SKM-1 treated with dmso at 0.1 percent for 144 hours (cell line): ENCODE measurements at regions not wholly inside any gene's neighbourhood (a gene's known extent, or its start where the extent isn't known, plus 50 kb on each side); places are given as distances from the start of the nearest gene placed in this dataset.

Experiments used
- DNase-seq: peaks from one replicate; lab custom pipeline; 2025; ENCODE audit not compliant: unreplicated experiment; lab: John Stamatoyannopoulos, UW

DNA sequence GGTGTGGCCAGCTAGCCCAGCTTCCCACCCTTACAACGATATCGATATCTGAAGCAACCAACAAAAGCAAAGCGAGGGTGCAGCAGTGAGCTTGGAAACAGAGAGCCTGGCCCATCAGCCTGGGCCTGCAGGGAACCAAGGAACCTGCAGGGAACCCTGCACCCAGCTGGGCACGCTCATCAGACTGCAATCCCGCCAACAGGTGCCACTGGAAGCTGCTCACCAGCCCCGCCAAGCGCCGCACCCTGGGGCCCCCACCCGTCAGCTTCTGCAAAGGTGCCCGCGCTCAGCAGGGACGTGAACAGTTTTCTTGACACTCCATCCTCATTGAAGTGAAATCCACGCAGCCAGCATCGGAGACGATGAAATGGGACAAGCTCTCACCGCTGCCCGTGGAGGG lies 250.7 kb downstream of the RBFOX3 start:
- no peak for DNase-seq

DNA sequence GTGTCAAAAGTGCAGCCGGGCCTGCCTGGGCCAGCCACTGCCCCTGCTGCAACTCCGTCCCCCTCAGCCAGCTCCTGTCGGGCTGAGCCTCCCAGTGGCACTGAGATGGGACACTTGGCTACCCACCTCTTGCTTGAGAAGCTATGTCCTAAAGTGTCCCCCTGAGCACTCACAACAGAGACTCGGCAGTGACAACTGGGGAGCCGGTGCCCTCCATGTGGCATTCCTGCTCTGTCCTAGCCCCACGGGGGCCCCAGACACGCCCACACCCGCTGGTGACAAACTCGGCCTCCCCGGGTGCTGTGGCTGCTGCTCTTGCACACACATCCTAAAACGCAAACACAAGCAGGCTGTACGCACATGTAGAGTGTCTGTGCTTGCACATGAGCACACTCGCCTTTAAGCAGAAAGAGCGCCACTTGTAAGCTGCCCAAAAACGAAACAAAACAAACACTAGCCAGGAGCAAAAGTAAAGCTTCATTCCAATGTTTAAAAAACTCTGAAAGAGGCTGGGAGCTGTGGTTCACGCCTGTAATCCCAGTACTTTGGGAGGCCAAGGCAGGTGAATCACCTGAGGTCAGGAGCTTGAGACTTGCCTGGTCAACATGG lies 253.9 kb downstream of the RBFOX3 start:
- DNase-seq: no peak

DNA sequence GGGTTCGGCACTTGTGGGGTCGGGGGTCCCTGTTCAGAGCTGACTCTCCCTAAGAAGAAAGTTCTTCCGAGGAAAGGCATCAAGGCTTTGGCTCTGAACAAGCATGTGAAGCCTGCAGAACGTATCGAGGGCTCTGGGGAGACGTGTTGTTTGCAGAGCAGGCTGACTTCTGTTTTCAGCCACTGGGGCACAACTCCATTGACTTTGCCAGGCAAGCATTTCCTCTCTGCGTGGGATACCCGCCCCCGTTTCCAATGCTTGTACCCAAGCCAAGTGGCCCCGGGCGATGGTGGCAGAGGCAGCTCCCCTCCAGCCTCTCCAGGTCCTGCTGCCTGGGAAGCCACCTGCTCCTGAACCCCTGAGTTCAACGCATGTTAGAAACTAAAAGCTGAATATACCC lies 255.7 kb downstream of the RBFOX3 start:
- DNase-seq: no peak

GRCh38 chr17:79354173-79354820 lies 256.6 kb downstream of the RBFOX3 start:
- no peak for DNase-seq

DNA sequence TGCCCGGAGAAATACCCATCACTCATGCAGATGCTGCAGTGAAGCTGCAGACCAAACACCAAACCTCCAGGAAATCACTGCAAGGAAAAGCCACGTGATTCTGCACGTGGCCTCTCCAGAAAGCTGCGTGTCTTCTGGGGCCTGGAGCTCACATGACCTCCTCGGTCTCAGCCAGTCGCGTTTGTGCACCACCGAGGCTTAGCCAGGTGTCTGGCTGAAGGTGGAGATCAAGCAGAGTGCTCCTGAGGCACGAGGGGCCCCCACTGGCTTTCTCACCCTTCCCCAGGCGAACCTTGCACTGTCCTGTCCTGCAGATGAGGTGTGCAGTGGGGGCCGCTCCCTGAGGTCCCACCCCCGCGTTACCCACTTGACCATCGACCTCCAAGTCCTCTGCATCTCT lies 257.3 kb downstream of the RBFOX3 start:
- no peak for DNase-seq

GRCh38 chr17:79353016-79353415 lies 257.8 kb downstream of the RBFOX3 start:
- no peak for DNase-seq

DNA sequence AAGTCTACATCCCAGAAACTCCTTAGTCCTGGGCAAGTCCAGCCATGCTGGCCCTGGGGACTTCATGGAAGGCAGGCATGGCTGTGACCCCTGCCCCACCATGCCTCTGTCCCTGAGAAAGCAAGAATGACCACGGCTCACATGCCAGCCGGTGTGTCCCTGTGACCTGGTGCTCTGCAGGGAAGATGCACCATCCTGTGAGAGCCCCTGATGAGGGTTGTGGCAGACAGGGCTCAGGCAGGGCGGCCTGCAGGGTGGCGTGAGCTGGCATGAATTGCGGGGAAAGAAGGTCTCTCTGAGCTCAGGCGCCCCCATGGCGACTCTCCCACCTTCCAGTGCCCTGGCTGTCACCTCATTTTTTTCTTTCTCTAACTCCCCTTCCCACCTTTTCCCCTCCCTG lies 260.3 kb downstream of the RBFOX3 start:
- no peak for DNase-seq

DNA sequence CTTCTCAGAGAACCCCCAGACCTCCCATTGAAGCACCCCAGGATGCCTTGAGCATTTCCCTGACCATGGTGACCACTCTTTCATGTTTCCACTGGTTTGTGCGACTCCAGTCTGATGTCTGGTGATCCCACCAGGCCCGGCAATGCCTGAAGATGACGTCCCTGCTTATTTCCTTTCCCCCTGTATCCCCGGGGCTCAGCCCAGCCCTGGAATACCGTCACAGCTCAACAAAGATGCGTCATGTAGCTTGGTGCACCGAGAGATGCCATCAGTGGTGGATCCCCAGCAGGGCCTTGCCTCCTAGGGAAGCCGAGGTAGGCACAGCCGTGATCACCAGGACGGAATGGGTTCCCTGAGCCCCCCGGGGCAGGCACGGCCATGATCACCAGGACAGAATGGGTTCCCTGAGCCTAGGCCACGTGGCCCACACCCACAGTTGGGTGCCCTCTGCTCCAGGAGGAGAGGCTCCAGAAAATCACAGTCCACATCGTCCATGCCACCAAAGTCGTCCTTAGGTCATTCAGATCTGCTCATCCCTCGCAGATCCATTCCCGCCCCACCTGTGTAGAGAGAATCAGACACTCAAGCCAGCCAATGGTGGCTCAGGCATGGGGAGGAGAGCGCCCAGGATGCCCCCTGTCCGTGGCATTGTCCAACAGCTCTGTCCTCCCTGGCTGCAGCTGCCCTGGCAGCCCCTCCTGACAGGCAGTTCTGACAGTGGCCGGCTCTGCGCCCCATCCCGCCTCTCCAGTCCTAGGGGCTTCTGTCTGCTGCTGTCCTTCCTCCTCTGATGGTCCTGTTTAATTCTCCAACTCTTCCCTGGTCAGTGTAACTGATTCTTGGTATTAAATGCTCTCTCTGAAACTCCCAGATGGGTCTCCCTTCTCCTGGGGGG lies 261.1 kb downstream of the RBFOX3 start:
- DNase-seq: no peak

DNA sequence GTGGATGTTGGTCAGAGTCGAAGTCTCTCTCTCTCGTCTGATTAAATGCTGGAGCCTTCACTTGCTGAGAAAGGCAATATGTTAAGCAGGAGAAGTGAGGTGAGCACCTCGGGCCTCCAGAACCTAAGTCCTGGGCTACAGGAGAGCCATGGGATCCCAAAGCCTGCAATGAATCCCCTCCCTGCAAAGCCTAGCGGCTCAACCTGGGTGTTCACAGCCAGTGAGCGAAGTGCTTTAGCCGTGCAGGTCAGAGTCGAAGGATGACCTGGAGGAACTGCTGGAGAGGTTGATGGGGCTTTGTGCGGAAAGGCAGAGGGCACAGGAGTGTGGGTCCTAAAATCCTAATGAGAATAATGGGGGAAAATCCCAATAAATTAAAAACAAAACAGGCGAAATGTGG lies 267.8 kb downstream of the ENGASE start:
- no peak for DNase-seq

DNA sequence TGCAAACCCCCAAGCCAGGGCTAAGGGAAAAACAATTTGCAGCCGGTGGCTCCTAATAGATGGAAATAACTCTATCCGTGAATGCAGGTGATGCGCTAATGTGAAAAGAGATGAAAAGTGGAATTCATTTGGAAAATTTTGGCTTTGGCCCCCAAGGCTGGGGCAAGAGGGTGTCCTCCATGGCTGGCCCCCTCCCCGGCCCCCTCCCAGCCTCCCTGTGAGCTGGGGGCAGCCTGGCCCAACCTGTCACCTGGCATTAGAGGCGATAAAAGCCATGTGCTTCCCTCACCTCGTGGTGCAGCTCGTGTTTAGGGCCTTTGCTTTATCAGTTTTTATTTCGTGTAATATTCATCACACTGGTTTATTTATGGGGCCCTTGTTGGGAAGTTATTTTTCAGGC lies 267.2 kb downstream of the ENGASE start:
- no peak for DNase-seq

DNA sequence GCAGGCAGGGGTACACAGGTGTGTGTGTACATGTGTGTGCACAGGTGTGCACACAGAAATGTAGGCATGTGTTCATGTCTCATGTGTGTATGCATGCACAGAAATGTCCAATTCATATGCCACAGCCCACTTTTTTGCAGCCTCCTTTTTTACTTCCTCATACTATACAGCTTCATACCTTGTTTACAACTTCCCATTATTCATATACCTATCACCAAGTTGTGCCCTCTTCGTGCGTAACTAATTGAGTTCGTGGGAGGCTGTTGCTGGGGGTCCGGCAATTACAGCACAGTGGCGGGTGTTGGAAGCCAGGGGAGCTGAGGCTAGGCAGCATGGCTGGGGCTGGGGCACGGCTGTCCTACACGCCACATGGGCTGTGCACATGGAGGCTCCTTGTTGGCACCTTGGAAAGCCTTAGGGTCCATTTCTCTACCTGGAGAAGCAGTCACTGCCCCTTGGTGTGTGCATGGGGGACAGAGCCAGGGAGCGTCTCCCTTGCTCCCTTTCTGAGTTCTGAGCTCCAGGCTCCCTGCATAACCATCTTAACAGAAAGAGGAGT lies 266.7 kb downstream of the ENGASE start:
- no peak for DNase-seq

DNA sequence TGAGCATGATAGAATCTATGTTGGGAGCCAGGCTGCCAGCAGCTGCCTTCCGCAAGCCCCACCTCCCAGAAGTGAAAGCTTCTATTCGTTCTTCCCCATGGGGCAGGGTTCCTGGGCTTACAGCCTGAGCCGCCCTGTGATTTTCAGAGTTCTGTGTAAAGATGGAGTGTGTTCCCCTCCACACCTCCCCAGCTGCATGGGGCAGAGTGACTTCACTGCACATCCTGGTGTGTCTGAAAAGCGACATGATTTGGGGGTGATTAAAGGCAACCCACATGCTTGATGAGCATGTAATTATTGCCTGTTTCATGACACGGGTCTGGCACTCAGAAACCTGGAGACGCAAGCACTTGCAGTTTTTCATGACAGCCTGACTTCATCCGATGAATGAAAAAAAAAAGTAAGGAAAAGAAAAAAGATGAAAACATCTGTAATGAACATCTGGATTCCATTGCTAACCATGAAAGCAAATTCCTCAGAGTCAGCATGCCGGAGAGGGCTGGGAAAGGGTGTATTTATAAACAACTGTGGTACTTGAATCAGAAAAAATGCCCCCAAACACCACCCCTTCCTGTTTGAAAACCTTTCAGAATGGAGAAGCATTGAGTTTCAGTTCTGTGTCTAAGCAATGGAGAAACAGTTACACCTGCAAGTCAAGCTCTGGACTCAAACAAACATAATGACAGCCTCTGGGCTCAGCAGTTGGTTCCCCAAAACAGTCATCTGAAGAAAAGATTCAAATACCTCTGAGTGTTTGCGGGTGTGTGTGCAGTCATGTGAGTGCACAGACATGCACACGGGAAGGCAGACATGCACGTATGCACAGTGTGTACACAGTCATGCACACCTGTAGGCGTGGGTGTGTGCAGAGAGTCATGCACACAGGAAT lies 266.0 kb downstream of the ENGASE start:
- DNase-seq: no peak

DNA sequence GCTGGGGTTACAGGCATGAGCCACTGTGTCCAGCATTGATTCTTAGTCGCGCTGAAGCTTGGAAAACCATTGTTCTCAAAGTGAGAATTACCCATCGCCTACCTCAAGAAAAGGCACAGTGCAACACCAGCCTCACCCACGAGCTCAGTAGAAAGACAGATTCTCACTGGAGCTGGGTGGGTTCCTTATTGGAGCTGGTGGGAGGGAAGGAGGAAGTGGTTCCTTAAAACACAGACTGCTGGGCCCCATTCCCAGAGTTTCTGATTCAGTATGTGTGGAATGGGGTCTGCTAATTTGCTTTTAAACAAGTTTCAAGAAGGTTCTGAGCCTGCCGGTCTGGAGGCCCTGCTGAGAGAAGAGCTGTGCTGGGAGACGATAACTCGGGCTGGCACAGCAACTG lies 264.7 kb downstream of the ENGASE start:
- DNase-seq: no peak

DNA sequence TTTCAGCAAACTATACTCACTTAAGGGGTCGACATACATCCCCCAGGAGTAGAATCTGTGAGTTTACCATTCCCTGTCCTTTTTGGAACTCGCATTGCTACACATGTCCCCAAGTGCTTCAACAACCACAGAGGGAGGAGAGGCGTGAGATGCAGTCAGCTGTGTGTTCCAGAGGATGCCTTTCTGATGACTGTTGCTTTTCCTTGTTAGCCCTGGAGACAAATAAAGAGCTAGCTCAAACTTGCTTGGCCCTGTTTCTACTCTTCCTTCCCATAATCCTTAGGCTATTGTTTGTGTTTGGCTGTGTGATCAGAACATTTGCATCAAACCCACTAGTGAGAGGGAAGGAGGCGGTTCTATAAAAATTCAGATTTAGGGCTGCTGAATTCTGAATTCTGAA lies 264.0 kb downstream of the ENGASE start:
- DNase-seq: no peak

- no peak for DNase-seq
Measured at GRCh38 chr17:79338152-79338551, 263.5 kb downstream of the ENGASE start.

DNA sequence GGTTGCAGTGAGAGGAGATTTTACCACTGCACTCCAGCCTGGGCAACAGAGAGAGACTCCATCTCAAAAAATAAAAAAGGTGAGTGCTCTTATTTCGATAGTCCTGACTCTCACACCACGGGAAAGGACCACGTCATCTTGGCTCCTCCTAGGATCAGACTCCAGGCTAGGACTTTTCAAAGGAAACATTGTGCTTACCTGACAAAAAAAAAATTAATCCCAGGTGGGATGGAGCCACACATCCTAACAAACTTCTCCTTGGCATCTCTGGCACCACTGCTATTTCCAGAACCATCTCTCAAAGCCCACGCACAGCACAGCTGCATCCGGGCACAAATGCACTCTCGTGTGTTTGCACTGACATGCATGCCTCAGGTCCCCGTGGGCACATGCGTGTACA lies 262.4 kb downstream of the ENGASE start:
- DNase-seq: no peak

- no peak for DNase-seq
Measured at GRCh38 chr17:79335456-79335855, 260.8 kb downstream of the ENGASE start.

DNA sequence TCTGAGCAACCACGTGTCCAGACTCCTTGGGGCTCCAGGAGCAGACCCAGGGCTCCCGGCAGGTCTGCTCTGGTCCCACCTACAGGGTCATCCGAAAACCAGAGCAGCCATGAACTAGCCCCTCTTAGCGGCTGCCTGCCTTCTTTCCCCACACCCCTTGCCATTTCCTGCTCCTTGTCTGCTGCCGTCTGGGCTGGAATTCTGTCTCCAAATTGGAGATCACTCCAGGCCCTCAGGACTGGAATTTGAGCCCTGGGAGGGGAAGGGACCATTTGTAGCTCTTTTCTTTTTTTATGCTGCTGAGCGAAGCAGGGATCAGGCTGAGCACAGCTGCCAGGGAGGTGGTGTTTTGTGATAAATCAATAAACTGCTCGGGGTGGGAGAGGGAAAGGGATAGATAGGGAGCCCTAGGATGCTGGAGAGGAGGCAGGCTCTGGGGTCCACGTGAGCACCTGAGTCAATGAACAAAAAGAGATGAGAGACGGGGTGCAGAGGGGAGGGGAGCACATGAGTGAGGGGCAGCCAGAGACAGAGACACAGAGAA lies 257.5 kb downstream of the ENGASE start:
- no peak for DNase-seq

DNA sequence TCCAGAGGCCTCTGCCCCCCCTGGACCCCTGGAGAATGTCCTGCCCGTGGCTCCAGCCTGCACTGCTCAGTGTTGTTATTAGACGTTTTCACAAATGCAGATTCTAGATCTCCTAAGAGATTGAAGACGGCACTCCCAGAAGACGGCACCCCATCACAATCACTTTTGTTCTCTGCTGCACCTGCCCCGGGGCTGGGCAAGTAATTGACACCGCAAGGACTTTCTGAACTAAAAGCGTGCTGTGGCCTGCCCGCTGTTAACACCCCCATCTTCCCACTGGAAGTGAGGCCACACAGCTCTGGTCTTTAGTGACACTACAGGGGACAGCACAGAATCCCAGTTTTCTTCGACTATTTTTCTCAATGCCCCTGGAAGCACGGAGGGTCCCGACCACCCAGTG lies 256.9 kb downstream of the ENGASE start:
- no peak for DNase-seq

GRCh38 chr17:79330696-79331095 lies 256.1 kb downstream of the ENGASE start:
- DNase-seq: no peak

DNA sequence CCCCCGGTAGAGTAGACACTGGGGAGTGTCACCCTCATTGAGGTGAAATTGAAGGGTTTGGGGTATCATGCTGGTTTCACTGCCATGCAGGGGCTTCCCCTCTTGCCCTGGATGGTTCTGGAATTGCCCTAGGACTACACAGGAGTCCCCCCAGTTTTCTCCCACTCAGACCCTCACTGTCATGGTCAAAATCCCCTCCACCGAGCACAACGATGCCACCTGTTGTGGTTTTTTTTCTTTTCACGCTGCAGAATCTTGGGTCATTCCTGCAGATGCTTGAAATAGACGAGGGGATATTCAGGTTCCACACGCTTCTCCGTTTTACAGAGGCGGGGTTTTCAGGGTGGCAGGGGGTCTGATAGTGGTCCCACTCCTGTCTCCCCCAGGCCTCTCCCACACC lies 255.6 kb downstream of the ENGASE start:
- DNase-seq: no peak
